ENCODE measurements at regions not wholly inside any gene's neighbourhood (a gene's known extent, or its start where the extent isn't known, plus 50 kb on each side); places are given as distances from the start of the nearest gene placed in this dataset.

- Histone ChIP-seq H3K4me2 (ENCODE audit: low read length) (no peak overlapping the region), H3K4me3 (ENCODE audit: low read length) (no peak overlapping the region), H4K20me1 (ENCODE audit: insufficient read depth) (no peaks in the 10 kb centered on the region), H2AFZ (ENCODE audit: low read depth, low read length) (no peak overlapping the region), H3K9me3 (ENCODE audit: low read length) (no peaks in the 10 kb centered on the region), H3K27me3 (ENCODE audit: insufficient read depth, low read depth, low read length) (no peaks in the 10 kb centered on the region), H3F3A (ENCODE audit: insufficient read depth, low read length, poor library complexity, severe bottlenecking) (no peaks in the 10 kb centered on the region), H3K79me2 (replicated peaks; ENCODE audit: insufficient read depth, low read length) (no peaks in the 10 kb centered on the region), H3K27ac (ENCODE audit: low read length) (no peak overlapping the region), H3K36me3 (ENCODE audit: insufficient read depth, low read length) (no peaks in the 10 kb centered on the region), H3K9me2 (ENCODE audit: insufficient read depth, low read length) (no peaks in the 10 kb centered on the region), H3K9ac (ENCODE audit: low read length) (no peak overlapping the region)
- no peak for TF ChIP-seq EZH2 (IDR thresholded peaks at IDR 0.05; ENCODE audit: borderline replicate concordance, insufficient read depth, low read length, poor library complexity, severe bottlenecking)
- TF ChIP-seq MXI1 (conservative IDR thresholded peaks at IDR 0.05; ENCODE audit: poor library complexity, severe bottlenecking) = no peak
- TF ChIP-seq POLR2AphosphoS5 (IDR thresholded peaks at IDR 0.05) = no peak
- no peak for TF ChIP-seq CTCF (IDR thresholded peaks at IDR 0.05; ENCODE audit: poor library complexity, severe bottlenecking)
- no peak for TF ChIP-seq EP300 (conservative IDR thresholded peaks at IDR 0.05; ENCODE audit: poor library complexity, severe bottlenecking)
- TF ChIP-seq SMC3 (conservative IDR thresholded peaks at IDR 0.05; ENCODE audit: poor library complexity) = no peak
Measured at GRCh38 chr19:30692879-30693503, 320.8 kb downstream of the ZNF536 start.

GRCh38 chr19:30692181-30692811 lies 320.1 kb downstream of the ZNF536 start:
- H3F3A ChIP-seq (ENCODE audit: insufficient read depth, low read length, poor library complexity, severe bottlenecking) = no peaks in the 10 kb centered on the region
- no peaks in the 10 kb centered on the region for H4K20me1 ChIP-seq (ENCODE audit: insufficient read depth)
- H3K9me2 ChIP-seq (ENCODE audit: insufficient read depth, low read length) = no peaks in the 10 kb centered on the region
- no peak overlapping the region for H3K4me2 ChIP-seq (ENCODE audit: low read length)
- TF ChIP-seq EP300 (conservative IDR thresholded peaks at IDR 0.05; ENCODE audit: poor library complexity, severe bottlenecking) (no peak), CTCF (IDR thresholded peaks at IDR 0.05; ENCODE audit: poor library complexity, severe bottlenecking) (peak; percentile 21)
- no peaks in the 10 kb centered on the region for H3K27me3 ChIP-seq (ENCODE audit: insufficient read depth, low read depth, low read length)
- no peak overlapping the region for H3K4me3 ChIP-seq (ENCODE audit: low read length)
- H3K79me2 ChIP-seq (replicated peaks; ENCODE audit: insufficient read depth, low read length) = no peaks in the 10 kb centered on the region
- no peak overlapping the region for H2AFZ ChIP-seq (ENCODE audit: low read depth, low read length)
- H3K27ac ChIP-seq (ENCODE audit: low read length) = no peak overlapping the region
- H3K36me3 ChIP-seq (ENCODE audit: insufficient read depth, low read length) = no peaks in the 10 kb centered on the region
- H3K9me3 ChIP-seq (ENCODE audit: low read length) = no peaks in the 10 kb centered on the region
- H3K9ac ChIP-seq (ENCODE audit: low read length) = no peak overlapping the region

DNA sequence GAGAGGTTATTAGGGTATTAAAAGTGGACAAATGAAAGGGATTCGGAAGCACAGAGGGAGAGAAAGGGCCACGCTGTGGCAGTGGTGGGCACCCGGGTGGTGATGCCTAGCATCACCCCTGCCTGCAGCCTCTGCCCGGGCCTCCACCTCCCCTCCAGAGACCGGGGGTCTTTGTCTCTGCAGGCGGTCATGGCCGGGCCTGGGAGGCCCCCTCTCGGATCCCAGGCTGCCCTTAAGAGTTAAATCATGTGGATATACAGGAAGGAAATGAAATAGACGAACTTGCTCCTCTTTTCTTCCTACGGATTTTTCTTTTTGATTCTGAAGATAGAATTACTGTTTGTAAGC lies 319.6 kb downstream of the ZNF536 start:
- H3K27ac ChIP-seq (ENCODE audit: low read length) = no peak overlapping the region
- no peaks in the 10 kb centered on the region for H3K36me3 ChIP-seq (ENCODE audit: insufficient read depth, low read length)
- no peaks in the 10 kb centered on the region for H3K27me3 ChIP-seq (ENCODE audit: insufficient read depth, low read depth, low read length)
- H2AFZ ChIP-seq (ENCODE audit: low read depth, low read length) = no peak overlapping the region
- H3K9ac ChIP-seq (ENCODE audit: low read length) = no peak overlapping the region
- H3K9me3 ChIP-seq (ENCODE audit: low read length) = no peaks in the 10 kb centered on the region
- TF ChIP-seq EZH2 (IDR thresholded peaks at IDR 0.05; ENCODE audit: borderline replicate concordance, insufficient read depth, low read length, poor library complexity, severe bottlenecking) = no peak
- no peak for TF ChIP-seq POLR2AphosphoS5 (IDR thresholded peaks at IDR 0.05)
- no peak for TF ChIP-seq REST (IDR thresholded peaks at IDR 0.05; ENCODE audit: borderline replicate concordance)
- no peak for TF ChIP-seq CTCF (IDR thresholded peaks at IDR 0.05; ENCODE audit: poor library complexity, severe bottlenecking)
- TF ChIP-seq EP300 (conservative IDR thresholded peaks at IDR 0.05; ENCODE audit: poor library complexity, severe bottlenecking) = no peak
- TF ChIP-seq TAF1 (IDR thresholded peaks at IDR 0.05; ENCODE audit: low read depth) = no peak
- no peak for TF ChIP-seq SMC3 (conservative IDR thresholded peaks at IDR 0.05; ENCODE audit: poor library complexity)
- TF ChIP-seq MXI1 (conservative IDR thresholded peaks at IDR 0.05; ENCODE audit: poor library complexity, severe bottlenecking) = no peak
- no peak for TF ChIP-seq RAD21 (conservative IDR thresholded peaks at IDR 0.05)
- no peak overlapping the region for H3K4me2 ChIP-seq (ENCODE audit: low read length)
- H4K20me1 ChIP-seq (ENCODE audit: insufficient read depth) = no peaks in the 10 kb centered on the region
- H3K4me3 ChIP-seq (ENCODE audit: low read length) = no peak overlapping the region
- no peaks in the 10 kb centered on the region for H3K9me2 ChIP-seq (ENCODE audit: insufficient read depth, low read length)
- no peaks in the 10 kb centered on the region for H3F3A ChIP-seq (ENCODE audit: insufficient read depth, low read length, poor library complexity, severe bottlenecking)
- no peaks in the 10 kb centered on the region for H3K79me2 ChIP-seq (replicated peaks; ENCODE audit: insufficient read depth, low read length)

Data from neural cell (in vitro differentiated cells).